ENCODE measurements at regions not wholly inside any gene's neighbourhood (a gene's known extent, or its start where the extent isn't known, plus 50 kb on each side); places are given as distances from the start of the nearest gene placed in this dataset.
A peak's percentile ranks its signal among the peaks of the same experiment; 100 is the strongest.

DNA sequence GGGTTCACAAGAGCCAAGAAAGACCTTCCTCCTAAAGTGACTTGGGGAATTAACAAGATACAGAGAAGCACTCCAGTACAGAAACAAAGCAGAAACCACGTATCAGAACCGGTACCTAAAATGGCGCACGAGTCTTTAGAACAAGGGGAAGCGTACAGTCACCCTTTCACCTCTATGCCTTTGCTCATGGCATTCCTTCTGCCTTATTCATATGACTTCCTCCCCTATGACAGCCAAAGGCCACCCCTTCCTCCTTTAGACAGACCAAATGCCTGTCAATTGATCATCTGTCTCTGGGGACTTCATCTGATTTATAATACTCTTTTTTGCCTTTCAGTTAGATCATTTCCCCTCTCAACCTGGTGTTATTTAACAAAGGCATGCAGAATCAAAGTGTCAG, 89.5 kb upstream of the OSBPL8 start:
- no peak for DNase-seq (ENCODE audit: low read depth)
- TF ChIP-seq, protein P1, sequence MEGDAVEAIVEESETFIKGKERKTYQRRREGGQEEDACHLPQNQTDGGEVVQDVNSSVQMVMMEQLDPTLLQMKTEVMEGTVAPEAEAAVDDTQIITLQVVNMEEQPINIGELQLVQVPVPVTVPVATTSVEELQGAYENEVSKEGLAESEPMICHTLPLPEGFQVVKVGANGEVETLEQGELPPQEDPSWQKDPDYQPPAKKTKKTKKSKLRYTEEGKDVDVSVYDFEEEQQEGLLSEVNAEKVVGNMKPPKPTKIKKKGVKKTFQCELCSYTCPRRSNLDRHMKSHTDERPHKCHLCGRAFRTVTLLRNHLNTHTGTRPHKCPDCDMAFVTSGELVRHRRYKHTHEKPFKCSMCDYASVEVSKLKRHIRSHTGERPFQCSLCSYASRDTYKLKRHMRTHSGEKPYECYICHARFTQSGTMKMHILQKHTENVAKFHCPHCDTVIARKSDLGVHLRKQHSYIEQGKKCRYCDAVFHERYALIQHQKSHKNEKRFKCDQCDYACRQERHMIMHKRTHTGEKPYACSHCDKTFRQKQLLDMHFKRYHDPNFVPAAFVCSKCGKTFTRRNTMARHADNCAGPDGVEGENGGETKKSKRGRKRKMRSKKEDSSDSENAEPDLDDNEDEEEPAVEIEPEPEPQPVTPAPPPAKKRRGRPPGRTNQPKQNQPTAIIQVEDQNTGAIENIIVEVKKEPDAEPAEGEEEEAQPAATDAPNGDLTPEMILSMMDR (conservative IDR thresholded peaks at IDR 0.05; ENCODE audit: low read depth, low read length) = no peak
- no peak overlapping the region for H3K4me3 ChIP-seq (ENCODE audit: low read depth, low read length)

DNA sequence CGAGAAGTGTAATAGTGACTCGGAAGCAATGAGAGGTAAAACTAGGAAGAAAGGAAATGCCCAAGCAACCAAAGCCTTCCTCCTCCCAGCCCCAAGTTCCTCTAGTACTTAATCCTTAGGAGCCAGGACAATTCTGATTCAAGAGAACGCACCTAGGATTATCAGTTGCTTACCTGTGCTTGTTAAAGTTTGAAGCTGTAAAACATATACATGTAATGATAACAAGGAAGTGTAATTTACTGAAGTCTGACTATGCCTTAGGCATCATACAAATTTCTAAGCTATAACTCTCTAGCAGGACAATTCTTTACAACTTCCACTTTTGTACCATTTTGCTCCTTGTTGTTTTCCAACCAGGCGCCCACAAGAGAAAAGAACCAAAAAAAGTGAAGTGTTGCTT, 92.8 kb upstream of the OSBPL8 start:
- no peak for DNase-seq (ENCODE audit: low read depth)
- H3K4me3 ChIP-seq (ENCODE audit: low read depth, low read length) = no peak overlapping the region
- TF ChIP-seq, protein P1 (conservative IDR thresholded peaks at IDR 0.05; ENCODE audit: low read depth, low read length) = no peak

DNA sequence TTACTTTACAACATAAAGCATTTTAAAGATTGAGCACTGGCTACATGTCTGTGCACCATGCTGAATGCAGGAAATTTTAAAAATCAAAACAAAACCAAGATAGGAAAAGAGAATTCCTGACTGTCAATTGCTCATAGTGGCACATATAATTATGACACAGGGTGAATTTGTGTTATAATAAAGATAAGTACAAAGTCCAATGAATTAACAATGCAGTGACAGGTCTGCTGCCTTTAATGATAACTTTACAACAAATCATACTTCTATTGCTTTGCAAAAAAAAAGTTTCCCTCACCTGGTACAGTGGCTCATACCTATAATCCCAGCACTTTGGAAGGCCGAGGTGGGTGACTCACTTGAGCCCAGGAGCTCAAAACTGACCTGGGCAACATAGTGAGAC, 93.8 kb upstream of the OSBPL8 start:
- DNase-seq (ENCODE audit: low read depth) = no peak
- TF ChIP-seq, protein P1 (conservative IDR thresholded peaks at IDR 0.05; ENCODE audit: low read depth, low read length) = no peak
- H3K4me3 ChIP-seq (ENCODE audit: low read depth, low read length) = no peak overlapping the region

DNA sequence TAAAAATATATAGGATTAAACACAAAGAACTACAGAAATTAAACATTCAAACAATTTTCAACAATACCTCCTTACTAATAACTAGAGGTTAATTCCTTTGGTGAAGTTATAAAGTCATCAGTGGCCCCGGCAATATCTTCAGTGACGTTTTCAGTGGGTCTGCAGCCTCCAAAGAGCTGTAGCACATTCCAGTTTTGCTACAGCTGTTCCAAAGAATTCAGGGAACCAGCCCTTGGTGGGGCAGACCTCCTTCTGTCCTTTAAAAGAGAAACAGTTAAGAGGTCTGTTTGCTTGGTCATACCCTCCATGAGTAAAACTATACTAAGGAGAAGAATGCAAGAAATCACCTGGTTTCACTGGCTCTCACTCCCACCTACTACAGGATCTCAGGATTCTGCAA, 99.2 kb upstream of the ZDHHC17 start:
- DNase-seq (ENCODE audit: low read depth) = no peak
- TF ChIP-seq, protein P1 (conservative IDR thresholded peaks at IDR 0.05; ENCODE audit: low read depth, low read length) = no peak
- no peak overlapping the region for H3K4me3 ChIP-seq (ENCODE audit: low read depth, low read length)

DNA sequence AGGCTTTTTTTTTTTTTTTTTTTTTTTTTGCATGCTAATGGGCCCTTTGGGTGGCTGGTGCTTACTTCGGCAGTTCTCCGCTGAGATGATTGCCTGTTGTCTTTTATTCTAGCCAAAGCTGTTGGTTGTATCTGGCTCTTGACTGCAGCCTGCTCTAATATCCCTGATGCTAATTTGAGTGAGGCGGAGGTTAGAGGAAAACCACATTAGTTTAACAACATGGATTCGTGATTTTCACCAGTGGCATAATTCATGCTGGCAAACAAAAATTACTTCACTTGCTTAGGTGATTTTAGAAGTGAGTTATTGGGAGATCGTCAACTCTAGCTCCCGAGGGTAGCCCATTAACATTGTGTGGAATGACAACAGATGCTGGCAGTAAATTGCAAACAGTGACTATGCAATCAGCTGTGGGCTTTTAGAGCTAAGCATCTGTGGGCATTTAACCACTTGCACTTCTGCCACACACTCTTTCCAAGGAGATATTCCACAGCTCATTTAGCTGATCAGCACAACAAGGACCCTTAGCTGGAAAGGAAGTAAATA, 97.6 kb upstream of the ZDHHC17 start:
- TF ChIP-seq, protein P1 (conservative IDR thresholded peaks at IDR 0.05; ENCODE audit: low read depth, low read length) = no peak
- no peak overlapping the region for H3K4me3 ChIP-seq (ENCODE audit: low read depth, low read length)
- no peak for DNase-seq (ENCODE audit: low read depth)

DNA sequence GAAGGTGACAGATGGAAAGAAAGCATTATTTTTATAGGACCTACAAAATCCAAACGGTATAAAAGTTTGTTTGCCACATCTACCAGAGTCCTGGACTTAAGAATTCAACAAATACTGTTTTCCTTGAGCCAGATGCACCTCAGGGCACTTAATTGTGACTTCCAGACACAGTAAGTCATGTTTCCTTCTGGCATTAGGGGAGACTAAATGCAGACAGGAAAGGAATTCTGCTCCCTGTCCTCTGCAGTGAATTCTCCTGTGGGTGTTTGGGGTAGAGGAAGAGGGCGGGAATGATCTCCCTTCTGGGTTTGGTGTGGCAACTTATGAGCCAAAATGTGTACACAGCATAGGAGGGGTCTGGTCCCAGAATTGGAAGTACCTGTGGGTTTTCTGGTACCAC, 93.9 kb upstream of the ZDHHC17 start:
- no peak overlapping the region for H3K4me3 ChIP-seq (ENCODE audit: low read depth, low read length)
- no peak for DNase-seq (ENCODE audit: low read depth)
- TF ChIP-seq, protein P1 (conservative IDR thresholded peaks at IDR 0.05; ENCODE audit: low read depth, low read length) = no peak

DNA sequence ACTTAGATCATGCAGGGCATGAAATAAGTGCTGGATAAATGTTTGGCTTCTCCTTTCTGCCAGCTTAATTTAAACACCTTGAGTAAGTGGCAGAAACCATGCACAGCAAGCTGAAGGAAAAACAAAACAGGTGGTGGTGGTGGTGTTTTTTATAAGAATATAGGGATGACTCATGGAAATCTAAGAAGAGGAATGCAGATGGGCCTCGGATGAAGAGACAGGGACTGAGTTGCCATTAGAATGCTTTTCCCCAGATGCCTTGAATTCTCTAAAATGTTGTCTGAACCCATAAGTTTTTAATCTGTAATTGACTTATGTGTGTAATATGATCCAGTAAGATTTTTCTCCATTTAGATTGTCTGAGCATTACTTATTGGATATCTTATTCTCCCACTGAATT, 93.1 kb upstream of the ZDHHC17 start:
- TF ChIP-seq, protein P1 (conservative IDR thresholded peaks at IDR 0.05; ENCODE audit: low read depth, low read length) = no peak
- H3K4me3 ChIP-seq (ENCODE audit: low read depth, low read length) = no peak overlapping the region
- DNase-seq (ENCODE audit: low read depth) = peak; percentile 19

Data from epithelial cell of proximal tubule (primary cell).